TTC549 (cell line): ENCODE measurements at regions not wholly inside any gene's neighbourhood (a gene's known extent, or its start where the extent isn't known, plus 50 kb on each side); places are given as distances from the start of the nearest gene placed in this dataset.
"Not testable (repeated sequence)": the region's sequence is repeated elsewhere in the genome, so short reads cannot be mapped to it uniquely, and the experiment has no call there.

Experiments
- FAIRE-seq: peaks from 2 replicates; lab custom pipeline; 2012; peaks lifted over from hg19 to GRCh38; lab: Jason Lieb, UNC

DNA sequence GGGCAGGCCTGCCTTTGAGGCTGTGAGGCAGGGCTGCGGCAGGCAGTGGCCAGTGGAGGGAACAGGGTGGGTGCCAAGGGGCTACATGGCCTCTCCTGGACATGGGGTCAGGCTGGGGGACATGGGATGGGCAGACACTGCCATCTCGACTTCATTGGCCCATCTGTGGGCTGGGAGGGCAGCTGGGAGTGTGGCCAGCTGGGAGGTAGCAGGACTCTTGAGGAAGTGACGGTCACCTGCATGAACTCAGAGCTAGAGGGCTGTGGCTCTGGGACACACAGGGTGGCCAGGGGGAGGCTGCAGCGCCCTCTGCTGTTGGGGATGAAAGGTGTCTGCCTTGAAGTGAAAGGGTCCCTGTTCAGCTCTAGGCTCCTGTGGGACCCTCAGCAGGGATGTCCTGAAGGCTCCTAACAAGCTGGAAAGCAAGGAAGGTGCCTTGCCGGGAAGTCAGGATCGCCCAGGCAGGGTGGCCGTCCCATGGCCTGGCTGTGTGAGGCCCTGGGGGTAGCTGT lies 244.0 kb downstream of the ANKRD30B start:
- not testable (repeated sequence) for FAIRE-seq

- not testable (repeated sequence) for FAIRE-seq
Measured at GRCh38 chr18:14992758-14993157, 244.8 kb downstream of the ANKRD30B start.

GRCh38 chr18:14995023-14995422 lies 247.1 kb downstream of the ANKRD30B start:
- FAIRE-seq: not testable (repeated sequence)

- no peak for FAIRE-seq
Measured at GRCh38 chr18:14997357-14997756, 249.4 kb downstream of the ANKRD30B start.

DNA sequence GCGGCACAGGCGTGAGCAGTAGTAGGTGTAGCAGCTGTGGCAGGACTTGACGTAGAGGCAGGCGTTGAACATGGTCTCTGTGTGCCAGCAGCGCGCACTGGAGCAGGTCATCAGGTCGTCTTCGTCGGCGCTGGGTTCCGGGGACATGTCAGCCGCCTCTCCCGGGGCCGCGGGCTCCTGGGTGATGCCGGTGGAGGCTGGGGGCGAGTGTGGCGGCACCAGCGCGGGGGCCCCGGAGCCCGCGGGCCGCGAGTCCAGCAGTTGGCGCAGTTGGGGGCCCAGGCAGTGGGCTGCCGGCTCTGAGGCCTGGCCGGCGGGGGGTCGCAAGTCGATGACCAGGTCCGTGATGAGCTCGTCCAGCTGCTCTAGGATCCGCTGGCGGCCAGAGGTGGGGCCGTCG lies 249.9 kb downstream of the ANKRD30B start:
- FAIRE-seq: not testable (repeated sequence)

GRCh38 chr18:14998360-14999042 lies 250.5 kb downstream of the ANKRD30B start:
- FAIRE-seq: not testable (repeated sequence)

- no peak for FAIRE-seq
Measured at GRCh38 chr18:14999085-14999975, 251.4 kb downstream of the ANKRD30B start.

GRCh38 chr18:15000119-15001037 lies 252.4 kb downstream of the ANKRD30B start:
- FAIRE-seq: not testable (repeated sequence)

- not testable (repeated sequence) for FAIRE-seq
Measured at GRCh38 chr18:15001038-15001794, 253.2 kb downstream of the ANKRD30B start.

DNA sequence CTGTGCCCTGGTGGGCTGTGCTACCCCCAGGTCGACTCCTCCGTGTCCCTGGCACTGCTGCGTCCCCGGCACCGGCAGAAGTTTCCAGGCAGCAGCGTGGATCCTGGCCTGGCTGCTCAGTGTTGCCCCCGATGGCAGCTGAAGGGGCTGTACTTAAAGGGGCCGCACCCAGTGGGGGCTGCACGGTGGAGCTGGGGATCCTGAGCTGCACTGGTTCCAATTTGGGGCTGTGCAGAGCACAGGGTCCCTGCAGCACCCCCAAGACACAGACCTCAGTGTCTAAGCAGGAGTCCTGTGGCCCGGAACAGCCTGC lies 253.8 kb downstream of the ANKRD30B start:
- not testable (repeated sequence) for FAIRE-seq

DNA sequence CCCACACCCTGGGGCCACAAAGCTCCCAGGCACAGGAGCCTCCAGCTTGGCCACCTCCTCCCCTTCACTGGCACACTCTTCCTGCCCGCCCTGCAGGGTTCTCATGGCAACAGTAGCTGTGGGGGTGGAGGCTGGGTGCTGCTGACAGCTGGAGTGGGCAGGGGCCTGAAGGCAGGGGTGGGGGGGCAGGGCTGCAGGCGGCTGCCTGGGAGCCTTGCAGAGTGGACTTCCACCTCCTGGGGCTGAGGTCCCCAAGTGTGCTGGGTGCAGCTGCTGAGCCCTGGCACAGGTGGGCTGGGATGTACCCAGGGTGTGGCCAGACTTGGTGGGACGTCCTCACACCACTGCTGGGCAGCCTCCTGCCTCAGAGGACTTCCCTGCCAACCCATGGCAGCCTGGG lies 254.8 kb downstream of the ANKRD30B start:
- FAIRE-seq: not testable (repeated sequence)

- FAIRE-seq: not testable (repeated sequence)
Measured at GRCh38 chr18:15003231-15003630, 255.3 kb downstream of the ANKRD30B start.

GRCh38 chr18:15003636-15004269 lies 255.8 kb downstream of the ANKRD30B start:
- FAIRE-seq: not testable (repeated sequence)

DNA sequence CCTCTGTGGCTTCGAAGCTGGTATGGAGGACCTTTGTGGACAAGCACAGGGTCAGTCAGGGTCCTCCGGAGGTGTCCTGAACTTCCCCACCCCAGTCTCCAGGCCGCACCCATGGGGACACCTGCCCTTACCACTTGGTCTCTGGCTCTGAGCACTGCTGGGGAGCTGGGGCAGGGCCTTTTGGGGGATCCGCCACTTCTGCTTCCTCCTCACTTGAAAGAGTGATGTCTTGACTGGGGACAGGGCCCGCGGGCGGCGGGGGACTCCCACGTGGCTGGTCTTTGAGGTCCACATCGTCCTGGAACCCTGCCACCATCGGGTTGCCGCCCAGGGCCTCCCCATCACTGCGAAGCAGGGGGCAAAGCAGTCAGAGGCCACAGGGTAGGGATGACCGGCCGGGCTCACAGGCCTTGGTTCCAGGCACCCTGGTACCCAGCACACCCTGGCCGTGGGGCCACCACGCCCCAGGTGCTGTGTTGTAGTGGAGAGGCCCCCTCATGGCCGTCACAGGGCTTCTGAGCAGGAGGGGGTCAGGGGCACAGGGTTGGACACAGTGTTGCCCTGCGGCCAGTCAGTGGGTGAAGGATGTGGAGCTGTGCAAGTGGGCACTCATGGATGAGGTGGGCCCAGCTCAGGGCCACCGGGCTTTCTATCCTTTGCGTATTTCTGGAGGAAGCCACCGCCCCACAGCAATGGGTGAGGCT lies 256.4 kb downstream of the ANKRD30B start:
- FAIRE-seq: not testable (repeated sequence)

DNA sequence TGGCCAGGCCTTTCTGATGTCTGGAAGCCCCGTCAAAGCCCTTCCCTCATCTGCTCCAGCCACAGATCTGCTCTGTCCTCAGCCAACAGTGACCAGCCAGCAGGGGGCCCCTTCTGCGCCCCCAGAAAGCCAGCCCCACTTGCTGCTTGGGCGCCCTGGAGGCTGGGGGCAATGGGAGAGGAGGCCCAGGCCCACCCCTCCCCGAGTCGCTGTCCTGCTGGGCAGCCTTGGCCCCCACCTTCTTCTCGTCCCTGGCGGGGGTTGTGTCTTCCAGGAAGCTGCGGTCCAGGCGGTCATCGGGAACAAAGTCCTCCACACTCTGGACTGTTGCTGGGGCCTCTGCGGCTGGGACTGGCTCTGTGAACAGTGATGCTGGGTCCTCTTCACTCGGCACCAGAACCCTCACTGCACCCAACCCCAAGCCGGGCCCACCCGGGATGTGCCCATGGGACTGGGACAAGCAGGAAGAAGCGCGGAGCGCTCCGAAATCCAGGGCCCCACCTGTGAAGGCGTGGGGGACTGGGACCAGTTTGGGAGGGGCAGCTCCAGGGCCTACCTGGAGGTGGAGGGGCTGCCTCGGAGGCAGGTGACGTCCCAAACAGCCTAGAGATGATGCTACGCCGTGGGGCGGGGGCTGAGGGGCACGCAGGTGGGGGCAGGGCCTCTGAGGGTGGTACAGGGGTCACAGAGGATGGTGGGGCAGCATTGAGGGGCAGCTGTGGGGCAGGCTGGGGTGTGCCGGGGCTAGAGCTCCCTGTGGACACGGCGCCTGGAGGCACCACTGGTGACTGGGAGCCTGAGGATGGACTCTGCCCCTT lies 257.6 kb downstream of the ANKRD30B start:
- no peak for FAIRE-seq

- FAIRE-seq: not testable (repeated sequence)
Measured at GRCh38 chr18:15006616-15007015, 258.6 kb downstream of the ANKRD30B start.

DNA sequence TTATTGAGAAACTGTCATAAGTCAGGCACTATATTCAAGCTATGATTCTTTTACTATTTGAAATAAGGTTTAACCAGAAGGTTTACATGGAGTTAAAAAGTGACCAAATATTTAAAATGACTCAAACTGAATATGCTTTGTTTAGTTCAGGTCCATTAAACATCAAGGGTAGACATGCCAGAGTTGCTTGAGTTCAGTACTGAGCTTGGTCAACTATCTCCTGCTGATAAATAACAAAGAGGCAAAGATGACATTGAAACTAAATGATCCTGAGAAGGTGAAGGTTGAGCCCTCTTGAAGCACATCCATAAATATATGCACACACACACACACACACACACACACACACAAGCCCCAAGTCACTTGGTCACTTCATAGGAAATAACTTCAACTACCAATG lies 278.1 kb downstream of the ANKRD30B start:
- FAIRE-seq: not testable (repeated sequence)

DNA sequence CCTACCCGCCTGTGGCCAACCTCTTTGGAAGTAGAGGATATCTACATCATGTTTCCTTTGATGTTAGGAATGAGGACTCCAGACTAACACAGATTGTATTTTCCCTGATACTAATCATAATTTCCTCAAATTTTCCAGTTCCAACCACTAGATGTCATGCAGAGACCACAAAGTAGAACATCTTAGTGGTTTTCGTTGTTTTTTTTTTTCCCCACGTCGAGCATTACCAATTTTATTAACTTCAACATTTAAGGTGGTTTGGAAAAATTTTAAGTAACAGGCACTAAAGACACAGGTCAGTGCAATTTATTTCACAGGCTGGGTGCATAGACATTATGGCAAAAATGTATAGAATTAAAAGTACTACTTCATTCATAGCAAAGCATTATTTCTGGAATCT lies 280.1 kb downstream of the ANKRD30B start:
- FAIRE-seq: peak; percentile 88

DNA sequence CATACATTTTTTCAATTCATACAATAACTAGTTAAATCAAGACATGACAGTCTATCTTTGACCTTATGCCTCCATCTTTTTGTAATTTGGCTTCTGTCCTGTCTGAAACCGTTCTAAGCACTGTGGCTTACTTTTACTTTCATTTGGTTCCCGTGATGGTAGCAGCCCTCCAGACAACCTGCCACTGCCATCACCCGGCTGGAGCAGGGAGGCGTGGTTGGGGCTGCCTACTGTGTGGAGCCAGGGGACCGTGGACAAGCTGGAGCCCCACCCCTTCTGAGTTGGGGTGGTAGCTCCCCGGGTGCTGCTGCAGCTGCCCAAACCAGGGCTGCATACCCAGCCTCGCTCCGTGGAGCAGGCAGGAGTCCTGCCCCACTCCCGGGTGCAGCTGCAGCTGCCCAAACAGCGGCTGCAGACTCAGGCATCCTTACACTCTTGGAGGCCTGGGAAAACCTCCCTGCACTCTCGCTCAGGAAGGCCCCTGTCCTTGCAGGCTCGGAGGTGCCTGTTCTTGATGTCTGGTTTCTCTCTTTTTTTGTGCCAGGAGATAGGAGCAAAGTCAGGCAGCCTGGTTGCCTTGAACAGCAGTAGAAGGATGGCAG lies 312.4 kb downstream of the ANKRD30B start:
- not testable (repeated sequence) for FAIRE-seq
